PFSK-1 (cell line): ENCODE measurements at regions not wholly inside any gene's neighbourhood (a gene's known extent, or its start where the extent isn't known, plus 50 kb on each side); places are given as distances from the start of the nearest gene placed in this dataset.

Experiments
- FOXP2 ChIP-seq: optimal IDR thresholded peaks from 2 replicates; pipeline ENCODE3; 2011; ENCODE audit warnings: borderline replicate concordance, control low read depth, inconsistent platforms; ENCODE audit not compliant: insufficient read depth; ENCODE audit errors: extremely low read length, extremely low read depth
- POLR2AphosphoS5 ChIP-seq: IDR thresholded peaks from 2 replicates; pipeline ENCODE4 v1.6.1; 2012; ENCODE audit warnings: low read depth, mild to moderate bottlenecking, control low read depth, low read length, moderate library complexity
- REST ChIP-seq, 2 experiments: IDR thresholded peaks; 2 replicates each; pipeline versions ENCODE4 v1.6.1 to v1.8.0; 2011 to 2012; ENCODE audit warnings: low read depth in 2 of 2, low read length in 2 of 2, control low read depth in 1 of 2, inconsistent platforms in 1 of 2, mild to moderate bottlenecking in 1 of 2, moderate library complexity in 1 of 2; ENCODE audit not compliant: insufficient read depth in 1 of 2
- SIN3A ChIP-seq: IDR thresholded peaks from 2 replicates; pipeline ENCODE4 v1.6.1; 2012; ENCODE audit warnings: mild to moderate bottlenecking, low read length, moderate library complexity, borderline replicate concordance; ENCODE audit not compliant: insufficient read depth
- TAF1 ChIP-seq: IDR thresholded peaks from 2 replicates; pipeline ENCODE4 v1.6.1; 2012; ENCODE audit warnings: low read length, control low read depth, borderline replicate concordance; ENCODE audit not compliant: insufficient read depth

- TF ChIP-seq SIN3A (no peak), REST (IDR thresholded peaks at IDR 0.05; ENCODE audit: insufficient read depth in 1 of 2, low read depth in 2 of 2, low read length in 2 of 2) (no peak), FOXP2 (no peak), TAF1 (no peak), POLR2AphosphoS5 (no peak)
These were observed 653.0 kb upstream of the SLC39A10 start for GRCh38 chr2:195003881-195004471.

- TF ChIP-seq REST (IDR thresholded peaks at IDR 0.05; ENCODE audit: insufficient read depth in 1 of 2, low read depth in 2 of 2, low read length in 2 of 2) (no peak), TAF1 (no peak), FOXP2 (no peak), POLR2AphosphoS5 (no peak), SIN3A (no peak)
These were observed 655.1 kb upstream of the SLC39A10 start for GRCh38 chr2:195001924-195002323.

- TF ChIP-seq FOXP2 (no peak), POLR2AphosphoS5 (no peak), SIN3A (no peak), TAF1 (no peak)
These were observed 657.3 kb upstream of the SLC39A10 start for GRCh38 chr2:194999771-195000170.

- TF ChIP-seq TAF1 (no peak), FOXP2 (no peak), POLR2AphosphoS5 (no peak), REST (IDR thresholded peaks at IDR 0.05; ENCODE audit: insufficient read depth in 1 of 2, low read depth in 2 of 2, low read length in 2 of 2) (no peak), SIN3A (no peak)
These were observed 664.4 kb upstream of the SLC39A10 start for GRCh38 chr2:194992648-194993047.

- no peak for TF ChIP-seq POLR2AphosphoS5
- no peak for TF ChIP-seq SIN3A
- TF ChIP-seq TAF1, result no peak
- no peak for TF ChIP-seq REST (IDR thresholded peaks at IDR 0.05; ENCODE audit: insufficient read depth in 1 of 2, low read depth in 2 of 2, low read length in 2 of 2)
- no peak for TF ChIP-seq FOXP2
These were observed 671.8 kb upstream of the SLC39A10 start for GRCh38 chr2:194985258-194985657.
